C1 segment of cervical spinal cord (tissue), 14 donors: ENCODE measurements at regions not wholly inside any gene's neighbourhood (a gene's known extent, or its start where the extent isn't known, plus 50 kb on each side); places are given as distances from the start of the nearest gene placed in this dataset.
"Not testable (repeated sequence)": the region's sequence is repeated elsewhere in the genome, so short reads cannot be mapped to it uniquely, and the experiment has no call there.

Experiments
- DNase-seq, 14 donors: peaks; one replicate each; lab custom pipeline; 2025; lab: John Stamatoyannopoulos, UW

- DNase-seq: no peak
Observed at GRCh38 chr15:87538327-87538834, 718.2 kb downstream of the NTRK3 start.

- DNase-seq: no peak
Observed at GRCh38 chr15:87537295-87537694, 719.2 kb downstream of the NTRK3 start.

- DNase-seq: not testable (repeated sequence)
Observed at GRCh38 chr15:87533637-87534036, 722.9 kb downstream of the NTRK3 start.

GRCh38 chr15:87528873-87529272 is 727.7 kb downstream of the NTRK3 start:
- no peak for DNase-seq

- no peak for DNase-seq
Observed at GRCh38 chr15:87527875-87528274, 728.7 kb downstream of the NTRK3 start.

- DNase-seq: no peak
Observed at GRCh38 chr15:87527416-87527815, 729.1 kb downstream of the NTRK3 start.

GRCh38 chr15:87523516-87523915 is 733.0 kb downstream of the NTRK3 start:
- no peak for DNase-seq

GRCh38 chr15:87522997-87523396 is 733.5 kb downstream of the NTRK3 start:
- DNase-seq: no peak

- no peak for DNase-seq
Observed at GRCh38 chr15:87518957-87519356, 737.6 kb downstream of the NTRK3 start.

GRCh38 chr15:87508086-87508485 is 748.5 kb downstream of the NTRK3 start:
- no peak for DNase-seq

GRCh38 chr15:87502173-87502572 is 754.4 kb downstream of the NTRK3 start:
- DNase-seq: no peak

- no peak for DNase-seq
Observed at GRCh38 chr15:87500240-87500639, 756.3 kb downstream of the NTRK3 start.

GRCh38 chr15:87498560-87498959 is 758.0 kb downstream of the NTRK3 start:
- no peak for DNase-seq

GRCh38 chr15:87496795-87497194 is 759.7 kb downstream of the NTRK3 start:
- no peak for DNase-seq

- DNase-seq: no peak
Observed at GRCh38 chr15:87496109-87496508, 760.4 kb downstream of the NTRK3 start.

- DNase-seq: no peak
Observed at GRCh38 chr15:87493803-87494202, 762.7 kb downstream of the NTRK3 start.

- no peak for DNase-seq
Observed at GRCh38 chr15:87492321-87492720, 764.2 kb downstream of the NTRK3 start.

- DNase-seq: no peak
Observed at GRCh38 chr15:87490666-87491065, 765.9 kb downstream of the NTRK3 start.

GRCh38 chr15:87489902-87490665 is 766.5 kb downstream of the NTRK3 start:
- no peak for DNase-seq

GRCh38 chr15:87489456-87489855 is 767.1 kb downstream of the NTRK3 start:
- DNase-seq: no peak

- no peak for DNase-seq
Observed at GRCh38 chr15:87487484-87487883, 769.1 kb downstream of the NTRK3 start.

- DNase-seq: no peak
Observed at GRCh38 chr15:87483468-87483867, 773.1 kb downstream of the NTRK3 start.

- DNase-seq: no peak
Observed at GRCh38 chr15:87481126-87481525, 775.4 kb downstream of the NTRK3 start.

GRCh38 chr15:87478687-87479072 is 777.9 kb downstream of the NTRK3 start:
- DNase-seq: no peak
